WI38 (cell line): ENCODE measurements at regions not wholly inside any gene's neighbourhood (a gene's known extent, or its start where the extent isn't known, plus 50 kb on each side); places are given as distances from the start of the nearest gene placed in this dataset.

ENCODE experiments used
- H3K4me3 ChIP-seq: 2 replicates; pipeline ENCODE4 v1.5.1; 2011; ENCODE audit warnings: low read depth, mild to moderate bottlenecking, control low read depth, low read length
- TF ChIP-seq, protein P1 (sequence below): IDR thresholded peaks from 2 replicates; pipeline ENCODE4 v1.5.1; 2012; ENCODE audit warnings: low read depth, mild to moderate bottlenecking, control low read depth, low read length

DNA sequence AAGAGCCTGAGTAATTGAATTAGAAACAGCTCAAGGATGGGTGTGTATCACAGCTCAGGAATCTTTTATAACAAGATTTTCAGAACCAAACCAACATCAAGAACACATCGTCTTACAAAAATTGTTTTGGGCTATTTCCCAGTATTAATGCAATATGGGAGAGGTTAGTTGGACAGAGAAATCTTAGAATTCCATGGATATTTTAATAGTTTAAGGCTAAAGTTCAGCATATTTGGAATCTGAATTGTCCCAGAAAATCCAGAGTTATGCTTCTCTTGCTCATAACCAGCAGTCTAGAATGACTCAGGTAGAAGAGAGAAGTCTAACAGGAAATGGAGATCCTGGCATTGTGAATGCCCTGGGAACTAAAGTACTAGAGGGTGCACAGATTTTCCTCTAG lies 74.6 kb downstream of the ADM start:
- H3K4me3 ChIP-seq, result no peak overlapping the region
- TF ChIP-seq, protein P1, sequence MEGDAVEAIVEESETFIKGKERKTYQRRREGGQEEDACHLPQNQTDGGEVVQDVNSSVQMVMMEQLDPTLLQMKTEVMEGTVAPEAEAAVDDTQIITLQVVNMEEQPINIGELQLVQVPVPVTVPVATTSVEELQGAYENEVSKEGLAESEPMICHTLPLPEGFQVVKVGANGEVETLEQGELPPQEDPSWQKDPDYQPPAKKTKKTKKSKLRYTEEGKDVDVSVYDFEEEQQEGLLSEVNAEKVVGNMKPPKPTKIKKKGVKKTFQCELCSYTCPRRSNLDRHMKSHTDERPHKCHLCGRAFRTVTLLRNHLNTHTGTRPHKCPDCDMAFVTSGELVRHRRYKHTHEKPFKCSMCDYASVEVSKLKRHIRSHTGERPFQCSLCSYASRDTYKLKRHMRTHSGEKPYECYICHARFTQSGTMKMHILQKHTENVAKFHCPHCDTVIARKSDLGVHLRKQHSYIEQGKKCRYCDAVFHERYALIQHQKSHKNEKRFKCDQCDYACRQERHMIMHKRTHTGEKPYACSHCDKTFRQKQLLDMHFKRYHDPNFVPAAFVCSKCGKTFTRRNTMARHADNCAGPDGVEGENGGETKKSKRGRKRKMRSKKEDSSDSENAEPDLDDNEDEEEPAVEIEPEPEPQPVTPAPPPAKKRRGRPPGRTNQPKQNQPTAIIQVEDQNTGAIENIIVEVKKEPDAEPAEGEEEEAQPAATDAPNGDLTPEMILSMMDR, result no peak

DNA sequence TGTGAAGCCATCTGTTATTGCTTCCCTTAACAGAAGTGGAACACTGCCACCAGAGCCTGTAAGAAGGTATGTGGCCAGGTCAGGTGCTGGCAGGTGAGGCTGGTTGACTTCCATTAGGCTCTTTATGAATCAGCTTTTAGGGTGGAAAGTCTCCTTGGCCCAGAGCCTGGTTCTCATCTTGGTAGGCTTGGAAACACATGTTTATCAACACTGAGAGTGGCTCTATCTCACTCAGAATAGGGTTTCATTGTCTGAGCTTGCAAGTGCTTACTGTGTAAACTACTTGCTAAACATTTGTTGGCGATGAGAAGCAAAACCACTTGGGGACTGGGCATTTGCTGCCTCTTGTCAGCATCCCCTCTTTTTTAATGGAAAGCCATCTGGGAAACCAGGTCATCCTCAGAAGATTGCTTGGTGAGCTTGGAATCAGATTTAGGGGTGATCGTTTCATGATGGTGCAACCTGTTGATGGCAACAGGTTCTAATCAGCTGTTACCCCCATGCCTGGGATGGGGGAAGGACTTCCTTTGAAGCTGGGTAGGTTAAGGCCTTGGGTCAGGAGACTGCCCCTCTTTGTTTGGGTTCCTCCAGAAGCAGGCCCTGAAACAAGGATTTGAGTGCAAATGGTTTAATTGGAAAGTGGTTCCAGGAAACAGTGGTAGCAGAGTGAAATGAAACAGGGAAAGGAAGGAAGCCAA lies 75.0 kb upstream of the AMPD3 start:
- H3K4me3 ChIP-seq, result no peak overlapping the region
- TF ChIP-seq, protein P1, result no peak

DNA sequence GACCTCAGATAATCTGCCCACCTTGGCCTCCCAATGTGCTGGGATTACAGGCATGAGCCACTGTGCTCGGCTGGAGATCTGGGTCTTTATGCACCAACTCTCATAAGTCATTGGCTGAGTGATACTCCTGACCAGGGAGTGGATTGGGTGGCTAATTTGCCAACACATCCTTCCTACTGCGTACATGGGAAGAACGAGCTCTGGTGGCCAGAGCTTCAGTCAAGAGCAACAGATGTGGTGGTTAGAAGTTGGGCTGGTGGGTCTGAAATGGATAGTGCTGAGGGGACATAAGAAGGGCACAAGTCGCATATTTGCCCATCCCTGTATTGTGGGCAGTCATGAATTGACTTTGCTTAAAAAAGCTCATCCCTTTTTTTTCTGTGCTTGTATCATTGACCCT lies 74.1 kb upstream of the AMPD3 start:
- TF ChIP-seq, protein P1, result no peak
- H3K4me3 ChIP-seq, result no peak overlapping the region

DNA sequence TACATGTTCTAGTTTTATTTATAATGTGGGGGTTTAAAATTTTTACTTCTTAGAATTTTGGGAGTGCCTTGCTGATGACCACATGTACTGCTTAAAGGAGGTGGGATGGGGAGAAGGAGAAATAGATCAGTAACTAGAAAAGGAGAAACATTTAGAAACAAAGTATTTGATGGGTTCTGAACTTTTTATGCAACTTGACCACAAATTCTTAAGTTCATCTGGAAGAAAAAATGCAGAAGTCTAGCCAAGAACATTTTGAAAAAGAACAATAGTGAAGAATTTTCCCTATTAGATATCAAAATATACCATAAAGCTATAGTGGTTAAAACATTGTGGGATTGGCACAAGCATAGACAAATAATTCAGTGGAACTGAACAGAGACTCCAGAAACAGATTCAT lies 73.3 kb upstream of the AMPD3 start:
- H3K4me3 ChIP-seq, result no peak overlapping the region
- TF ChIP-seq, protein P1, result no peak

DNA sequence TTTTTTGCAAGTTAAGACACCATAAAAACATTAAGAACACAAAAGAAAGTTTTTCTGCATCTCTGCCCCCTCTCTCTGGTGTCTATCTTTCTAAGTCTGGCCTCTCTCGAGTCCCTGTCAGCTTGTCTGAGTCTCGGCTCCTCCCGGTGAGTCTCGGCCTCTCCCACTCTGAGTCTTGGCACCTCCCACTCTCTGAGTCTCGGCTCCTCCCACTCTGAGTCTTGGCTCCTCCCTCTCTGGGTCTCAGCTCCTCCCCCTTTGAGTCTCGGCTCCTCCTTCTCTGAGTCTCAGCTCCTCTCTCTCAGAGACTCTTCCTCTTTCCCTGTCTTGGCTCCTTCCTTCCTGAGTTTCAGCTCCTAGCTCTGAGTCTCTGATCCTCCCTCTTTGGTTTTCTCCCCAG lies 72.5 kb upstream of the AMPD3 start:
- H3K4me3 ChIP-seq, result no peak overlapping the region
- TF ChIP-seq, protein P1, result no peak

DNA sequence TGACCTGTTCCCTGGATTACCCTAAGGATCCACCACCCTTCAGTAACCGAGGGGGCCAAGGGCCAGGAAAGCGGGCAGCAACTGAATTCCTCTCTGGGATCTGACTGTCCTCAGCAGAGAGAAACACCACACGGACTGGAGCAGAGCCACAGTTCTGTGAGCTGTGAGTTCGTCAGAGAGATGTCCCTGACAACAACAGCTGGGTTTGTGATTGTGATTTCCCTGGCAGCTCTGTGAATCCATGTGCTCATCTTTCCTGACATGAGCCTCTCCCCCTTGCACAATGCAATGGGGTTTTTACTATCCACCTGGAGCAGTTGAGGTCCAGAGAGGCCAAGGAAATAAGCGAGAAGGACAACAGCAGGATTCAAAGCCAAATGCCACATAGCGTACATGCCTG lies 69.4 kb upstream of the AMPD3 start:
- TF ChIP-seq, protein P1, result no peak
- H3K4me3 ChIP-seq, result no peak overlapping the region

DNA sequence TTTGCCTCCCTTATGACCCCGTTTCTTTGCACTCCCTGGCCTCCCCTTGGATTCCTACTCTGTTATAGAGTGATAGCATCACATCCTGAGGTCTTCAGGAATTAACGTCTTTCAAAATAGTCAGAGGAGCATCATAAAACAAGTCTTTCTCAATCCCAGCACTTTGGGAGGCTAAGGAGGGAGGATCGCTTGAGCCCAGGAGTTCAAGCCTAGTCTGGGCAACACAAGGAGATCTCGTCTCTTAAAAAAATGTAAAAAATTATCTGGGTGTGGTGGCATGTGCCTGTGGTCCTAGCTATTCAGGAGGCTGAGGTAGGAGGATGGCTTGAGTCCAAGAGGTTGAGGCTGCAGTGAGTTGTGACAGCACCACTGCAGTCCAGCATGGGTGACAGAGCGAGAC lies 68.7 kb upstream of the AMPD3 start:
- TF ChIP-seq, protein P1, result no peak
- no peak overlapping the region for H3K4me3 ChIP-seq
